T-helper 17 cell (primary cell): ENCODE measurements at regions not wholly inside any gene's neighbourhood (a gene's known extent, or its start where the extent isn't known, plus 50 kb on each side); places are given as distances from the start of the nearest gene placed in this dataset.
"Not testable (repeated sequence)": the region's sequence is repeated elsewhere in the genome, so short reads cannot be mapped to it uniquely, and the experiment has no call there.

ENCODE experiments used
- ATAC-seq: fragments of 150-1000 bp; cut with Tn5 transposase; 2 replicates; pipeline ENCODE4 v1.10.0; 2021; ENCODE audit warnings: mild to moderate bottlenecking, moderate library complexity
- DNase-seq, 3 donors: peaks; one replicate each; pipeline versions ENCODE4 v3.0.0 to v3.0.0-alpha.2; 2020 to 2021
- H3K9me3 ChIP-seq: one replicate; pipeline ENCODE4 v1.7.0; 2013; ENCODE audit warnings: low read length, mild to moderate bottlenecking; ENCODE audit not compliant: control insufficient read depth, poor library complexity, severe bottlenecking
- H3K27ac Mint-ChIP-seq: one replicate; pipeline ENCODE4 v1.8.0; 2022; ENCODE audit warnings: mild to moderate bottlenecking, moderate library complexity, mixed read lengths
- H3K27me3 Mint-ChIP-seq: one replicate; pipeline ENCODE4 v1.8.0; 2022; ENCODE audit warnings: mixed read lengths
- H3K36me3 Mint-ChIP-seq: one replicate; pipeline ENCODE4 v1.8.0; 2022; ENCODE audit warnings: low read depth, mixed read lengths
- H3K4me1 Mint-ChIP-seq: one replicate; pipeline ENCODE4 v1.8.0; 2022; ENCODE audit warnings: mild to moderate bottlenecking, mixed read lengths
- H3K4me3 Mint-ChIP-seq: one replicate; pipeline ENCODE4 v1.8.0; 2022; ENCODE audit warnings: mild to moderate bottlenecking, moderate library complexity, mixed read lengths

DNA sequence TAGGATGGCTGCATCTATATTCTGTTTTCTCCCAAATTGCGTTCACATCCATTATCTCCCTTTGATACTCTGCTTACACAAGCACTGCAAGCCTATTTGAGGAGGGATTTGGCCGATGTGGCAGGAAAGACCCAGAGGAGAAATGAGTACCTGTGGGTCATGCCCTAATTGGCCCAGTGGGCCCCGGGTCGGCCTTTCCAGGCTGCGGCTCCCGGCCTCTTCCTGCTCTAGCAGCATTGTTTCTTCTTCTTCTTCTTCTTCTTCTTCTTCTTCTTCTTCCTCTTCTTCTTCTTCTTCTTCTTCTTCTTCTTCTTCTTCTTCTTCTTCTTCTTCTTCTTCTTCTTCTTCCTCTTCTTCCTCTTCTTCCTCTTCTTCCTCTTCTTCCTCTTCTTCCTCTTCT lies 275.1 kb downstream of the EN1 start:
- not testable (repeated sequence) for H3K27ac Mint-ChIP-seq, ATAC-seq, H3K4me3 Mint-ChIP-seq, H3K36me3 Mint-ChIP-seq, H3K9me3 ChIP-seq, H3K4me1 Mint-ChIP-seq, DNase-seq
- peaks cover 21% of the 10 kb centered on the region for H3K27me3 Mint-ChIP-seq

DNA sequence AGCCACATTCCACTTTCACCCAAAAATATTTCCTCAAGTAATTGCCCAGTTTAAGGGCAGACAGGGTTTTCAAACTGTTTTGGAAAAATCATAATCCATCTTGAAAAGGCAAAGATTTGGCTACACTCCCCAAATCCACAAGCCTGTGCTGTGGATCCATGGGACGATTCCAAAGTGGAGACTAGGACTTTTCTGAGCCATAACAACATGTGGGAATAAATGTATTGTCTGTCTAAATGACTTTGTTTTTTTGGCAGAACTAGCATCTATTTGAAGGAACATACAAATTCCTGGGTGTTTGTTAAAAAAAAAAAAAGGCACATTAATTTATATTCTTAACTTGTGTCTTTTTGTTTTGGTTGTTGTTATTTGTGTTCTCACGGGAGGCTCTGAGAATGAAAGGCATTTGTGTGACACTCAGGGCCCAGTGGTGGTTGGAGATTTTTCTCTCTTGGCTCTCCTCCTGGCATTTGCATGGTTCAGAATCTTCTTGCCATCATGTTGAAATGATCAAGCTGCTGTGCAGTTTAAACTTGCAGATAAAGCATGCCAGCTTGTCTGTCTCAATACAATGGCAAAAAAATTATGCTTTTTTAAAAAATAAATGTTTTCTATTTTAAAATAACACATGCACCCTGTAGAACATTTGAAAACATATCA lies 277.4 kb downstream of the EN1 start:
- ATAC-seq (no peak), DNase-seq (no peak)
- peaks cover 33% of the 10 kb centered on the region for H3K27me3 Mint-ChIP-seq
- no peak overlapping the region for H3K27ac Mint-ChIP-seq
- H3K4me3 Mint-ChIP-seq = no peak overlapping the region
- no peaks in the 10 kb centered on the region for H3K36me3 Mint-ChIP-seq
- no peaks in the 10 kb centered on the region for H3K9me3 ChIP-seq
- peaks cover 1% of the 10 kb centered on the region for H3K4me1 Mint-ChIP-seq

DNA sequence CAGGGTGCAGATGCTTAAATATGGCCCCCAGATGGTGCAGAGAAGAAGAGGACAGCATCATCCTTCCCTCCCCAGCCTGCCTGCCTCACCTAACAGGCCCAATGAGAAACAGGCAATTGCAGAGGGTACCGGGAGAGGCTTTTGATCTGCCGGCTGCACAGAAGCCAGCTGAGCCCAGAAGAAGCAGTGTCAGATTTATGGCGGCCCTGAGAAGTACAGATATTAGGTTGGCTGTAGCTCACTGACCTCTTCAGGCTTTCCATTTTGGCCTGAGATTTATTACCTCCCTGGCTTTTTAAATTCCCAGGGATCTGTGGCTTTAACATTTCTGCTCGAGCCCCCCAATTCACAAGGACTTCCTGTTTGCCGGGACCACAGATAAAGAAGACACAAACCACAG lies 278.7 kb downstream of the EN1 start:
- Mint-ChIP-seq H3K27ac (no peak overlapping the region), H3K4me3 (no peak overlapping the region), H3K27me3 (peaks cover 26% of the 10 kb centered on the region), H3K36me3 (no peaks in the 10 kb centered on the region), H3K4me1 (peaks cover 2% of the 10 kb centered on the region)
- no peaks in the 10 kb centered on the region for H3K9me3 ChIP-seq
- ATAC-seq (no peak), DNase-seq (no peak)

DNA sequence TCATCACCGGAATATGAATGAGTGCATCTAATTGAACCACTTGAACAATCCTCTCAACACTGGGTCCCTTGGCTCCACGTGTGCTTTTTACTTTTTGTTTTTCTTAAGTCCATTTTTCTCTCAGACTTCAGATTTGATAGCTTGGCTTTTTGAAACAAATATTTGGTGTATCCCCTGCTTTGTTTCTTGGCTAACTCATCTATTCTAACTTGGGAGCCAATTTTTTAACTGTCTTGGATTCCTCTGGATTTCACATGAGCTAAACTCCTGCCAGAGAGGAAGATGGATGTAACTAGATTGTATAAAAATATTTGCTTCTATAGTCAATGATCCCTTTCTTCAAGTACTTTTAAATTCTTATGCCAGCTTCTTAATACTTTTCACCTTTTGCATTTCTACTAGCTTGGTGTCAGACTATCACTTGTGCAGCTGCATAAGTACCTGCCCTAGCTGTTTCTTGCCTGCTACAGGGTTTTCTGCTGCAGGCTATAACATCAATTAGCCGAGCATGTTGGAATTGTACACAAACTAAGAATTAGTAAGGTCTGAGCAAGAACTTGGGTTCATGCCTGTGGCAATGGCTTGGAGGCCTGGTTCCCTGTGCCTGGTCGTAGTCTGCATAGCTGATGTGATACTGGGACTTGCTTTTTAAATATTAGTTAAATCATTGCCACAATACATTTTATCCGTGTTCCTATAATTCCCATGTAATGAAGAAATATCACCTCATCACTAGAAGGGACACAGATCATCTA lies 281.5 kb downstream of the EN1 start:
- H3K27me3 Mint-ChIP-seq = peaks cover 22% of the 10 kb centered on the region
- H3K9me3 ChIP-seq = no peaks in the 10 kb centered on the region
- no peak overlapping the region for H3K27ac Mint-ChIP-seq

DNA sequence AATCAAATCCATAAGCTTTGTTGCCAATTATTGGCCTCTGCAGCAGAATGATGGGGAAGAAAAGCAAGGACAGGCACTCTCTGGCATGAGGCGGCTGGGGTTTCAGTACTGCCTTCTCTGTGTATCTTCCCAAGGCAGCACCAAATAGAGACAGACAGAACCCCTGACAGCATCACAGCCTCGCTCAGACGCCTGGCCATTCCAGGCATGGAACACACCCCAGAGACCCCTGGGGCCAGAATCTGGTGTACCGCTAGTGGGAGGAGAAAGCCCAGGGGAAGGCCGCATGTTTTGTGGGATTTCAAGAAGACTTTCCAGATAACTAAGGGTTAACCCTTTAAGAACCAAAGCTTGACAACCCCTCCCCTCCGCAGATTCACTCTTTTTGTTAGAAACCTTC lies 282.1 kb downstream of the EN1 start:
- DNase-seq (no peak), ATAC-seq (no peak)
- peaks cover 2% of the 10 kb centered on the region for H3K4me1 Mint-ChIP-seq
- no peaks in the 10 kb centered on the region for H3K9me3 ChIP-seq
- H3K27me3 Mint-ChIP-seq = peaks cover 23% of the 10 kb centered on the region
- H3K4me3 Mint-ChIP-seq = no peak overlapping the region
- H3K36me3 Mint-ChIP-seq = no peaks in the 10 kb centered on the region
- no peak overlapping the region for H3K27ac Mint-ChIP-seq

More for the DNA sequence above, 281.5 kb downstream of the EN1 start:
- Mint-ChIP-seq H3K4me3 (no peak overlapping the region), H3K36me3 (no peaks in the 10 kb centered on the region), H3K4me1 (peaks cover 2% of the 10 kb centered on the region)
- ATAC-seq (no peak), DNase-seq (no peak)

DNA sequence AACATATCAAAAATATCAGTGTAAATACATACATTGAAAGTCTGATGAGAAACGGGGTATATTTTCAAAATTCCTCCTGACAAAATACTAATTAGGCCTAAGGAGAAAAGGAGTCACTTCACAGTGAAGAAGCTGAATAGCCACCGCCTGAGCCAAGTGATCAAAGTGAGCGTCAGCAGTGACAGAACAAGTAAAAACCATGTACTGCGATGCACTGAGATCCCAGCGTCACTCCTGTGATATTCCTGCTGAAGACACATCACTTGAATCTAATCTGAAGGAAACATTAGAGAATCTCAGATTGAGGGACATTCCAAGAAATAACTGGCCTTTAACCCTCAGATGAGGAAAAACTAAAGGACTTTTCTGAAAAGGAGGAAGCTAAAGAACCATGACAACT lies 285.3 kb downstream of the EN1 start:
- DNase-seq (no peak), ATAC-seq (no peak)
- H3K9me3 ChIP-seq = no peaks in the 10 kb centered on the region
- Mint-ChIP-seq H3K4me3 (no peak overlapping the region), H3K36me3 (no peaks in the 10 kb centered on the region), H3K4me1 (peaks cover 2% of the 10 kb centered on the region), H3K27ac (no peak overlapping the region), H3K27me3 (peaks cover 31% of the 10 kb centered on the region)

DNA sequence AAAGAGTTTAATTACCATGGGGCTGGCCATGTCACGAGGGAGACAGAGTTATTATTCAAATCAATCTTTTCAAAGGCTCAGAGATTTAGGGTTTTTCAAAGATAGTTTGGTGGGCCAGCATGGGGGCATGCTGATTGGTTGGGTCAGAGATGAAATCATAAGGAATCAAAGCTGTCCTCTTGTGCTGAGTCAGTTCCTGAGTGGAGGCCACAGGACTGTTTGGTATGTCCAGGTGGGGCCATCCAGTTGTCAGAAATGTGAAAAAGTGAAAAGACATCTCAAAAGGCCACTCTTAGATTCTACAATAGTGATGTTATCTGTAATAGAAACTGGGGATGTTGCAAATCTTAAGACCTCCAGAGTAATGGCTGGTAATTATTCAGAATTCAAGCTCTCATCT lies 288.6 kb downstream of the EN1 start:
- DNase-seq = no peak
- no peak overlapping the region for H3K4me3 Mint-ChIP-seq
- no peaks in the 10 kb centered on the region for H3K36me3 Mint-ChIP-seq
- ATAC-seq = no peak
- H3K4me1 Mint-ChIP-seq = no peaks in the 10 kb centered on the region
- H3K9me3 ChIP-seq = no peaks in the 10 kb centered on the region
- peaks cover 9% of the 10 kb centered on the region for H3K27me3 Mint-ChIP-seq
- no peak overlapping the region for H3K27ac Mint-ChIP-seq

DNA sequence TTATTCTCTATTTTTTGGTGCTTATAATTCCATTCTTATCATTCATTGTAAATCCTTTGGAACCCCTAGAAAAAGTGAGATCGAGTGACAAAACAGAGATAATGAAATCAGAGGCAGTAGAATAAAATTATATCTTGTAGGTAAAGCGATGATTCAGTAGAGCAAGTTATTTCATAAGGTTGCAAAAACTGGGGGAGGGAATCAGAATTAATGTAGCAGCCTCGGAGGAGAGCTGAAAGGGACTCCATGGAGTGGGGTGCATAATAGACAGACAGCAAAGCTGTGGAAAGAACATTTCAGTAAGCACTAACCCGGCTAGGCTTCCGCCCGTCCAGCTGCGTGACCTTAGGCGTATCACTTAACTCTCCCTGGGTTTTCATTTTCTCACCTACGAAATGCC lies 289.7 kb downstream of the EN1 start:
- no peak for DNase-seq
- Mint-ChIP-seq H3K27ac (no peak overlapping the region), H3K36me3 (no peaks in the 10 kb centered on the region), H3K4me1 (no peaks in the 10 kb centered on the region), H3K4me3 (no peak overlapping the region), H3K27me3 (peaks cover 9% of the 10 kb centered on the region)
- H3K9me3 ChIP-seq = no peaks in the 10 kb centered on the region
- ATAC-seq = no peak

DNA sequence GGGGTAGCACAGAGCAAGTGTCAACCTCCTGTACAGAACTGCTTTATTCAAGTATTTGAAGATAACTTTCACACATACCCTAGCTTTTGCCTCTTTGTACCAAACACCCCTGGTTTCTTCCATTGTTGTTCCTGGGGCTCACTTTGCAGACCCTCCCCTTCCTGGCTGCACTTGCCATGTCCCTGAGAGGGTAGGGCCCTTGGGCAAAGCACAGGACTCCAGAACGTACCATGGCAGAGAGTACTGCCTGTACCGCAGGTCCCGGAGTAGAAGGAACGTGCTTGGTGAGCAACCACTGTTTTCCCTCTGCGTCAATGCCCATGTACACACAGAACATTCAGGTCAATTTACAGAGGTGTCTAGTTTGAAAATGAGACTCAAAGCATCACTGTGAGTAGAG lies 290.4 kb downstream of the EN1 start:
- Mint-ChIP-seq H3K27me3 (peaks cover 9% of the 10 kb centered on the region), H3K4me3 (no peak overlapping the region)
- no peak for DNase-seq

DNA sequence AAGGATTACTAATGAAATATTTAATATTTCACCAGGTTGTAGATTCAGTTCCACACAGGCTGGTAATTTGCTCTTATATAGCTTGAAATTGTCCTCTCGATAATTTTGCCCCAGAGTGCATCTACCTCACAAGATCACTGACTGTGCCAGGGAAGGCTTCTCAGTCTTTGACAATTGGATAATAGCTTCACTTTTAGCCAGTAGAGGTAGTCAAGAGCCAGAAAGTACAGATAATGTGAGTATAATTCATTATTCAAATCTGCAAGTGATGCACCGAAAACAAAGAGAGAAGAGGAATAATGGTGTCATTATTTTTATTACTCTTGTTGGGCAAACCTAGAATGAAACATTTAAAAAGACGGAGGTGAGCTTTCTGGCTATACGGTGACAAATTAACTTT lies 292.8 kb downstream of the EN1 start:
- no peaks in the 10 kb centered on the region for H3K9me3 ChIP-seq
- Mint-ChIP-seq H3K4me3 (no peak overlapping the region), H3K36me3 (no peaks in the 10 kb centered on the region), H3K27ac (no peak overlapping the region), H3K27me3 (peaks cover 14% of the 10 kb centered on the region), H3K4me1 (no peaks in the 10 kb centered on the region)
- no peak for ATAC-seq
- no peak for DNase-seq

More for the DNA sequence above, 290.4 kb downstream of the EN1 start:
- H3K27ac Mint-ChIP-seq = no peak overlapping the region
- ATAC-seq = no peak
- H3K4me1 Mint-ChIP-seq = no peaks in the 10 kb centered on the region
- no peaks in the 10 kb centered on the region for H3K36me3 Mint-ChIP-seq
- no peaks in the 10 kb centered on the region for H3K9me3 ChIP-seq

DNA sequence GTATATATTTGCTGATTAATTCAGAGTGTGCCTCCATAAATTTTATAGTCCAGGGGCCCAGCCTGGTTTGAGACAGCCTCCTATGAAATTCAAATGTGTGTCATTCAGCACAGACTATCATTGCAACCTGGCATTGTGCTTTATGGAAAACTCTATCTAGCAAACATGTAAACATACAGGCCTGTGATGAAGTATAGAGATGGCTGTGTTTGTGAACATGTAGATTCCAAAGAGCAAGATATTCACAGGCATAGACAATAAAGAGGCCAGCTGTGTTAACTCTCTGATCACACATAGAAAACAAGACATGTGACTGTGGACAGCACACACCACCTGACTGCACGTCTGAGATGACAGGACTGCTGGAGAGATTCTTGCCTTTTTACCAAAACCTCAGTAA lies 297.9 kb downstream of the EN1 start:
- H3K4me3 Mint-ChIP-seq = no peak overlapping the region
- H3K27me3 Mint-ChIP-seq = peaks cover 32% of the 10 kb centered on the region
- H3K27ac Mint-ChIP-seq = no peak overlapping the region
- H3K9me3 ChIP-seq = no peaks in the 10 kb centered on the region
- no peaks in the 10 kb centered on the region for H3K36me3 Mint-ChIP-seq
- DNase-seq (no peak), ATAC-seq (no peak)
- H3K4me1 Mint-ChIP-seq = no peaks in the 10 kb centered on the region

DNA sequence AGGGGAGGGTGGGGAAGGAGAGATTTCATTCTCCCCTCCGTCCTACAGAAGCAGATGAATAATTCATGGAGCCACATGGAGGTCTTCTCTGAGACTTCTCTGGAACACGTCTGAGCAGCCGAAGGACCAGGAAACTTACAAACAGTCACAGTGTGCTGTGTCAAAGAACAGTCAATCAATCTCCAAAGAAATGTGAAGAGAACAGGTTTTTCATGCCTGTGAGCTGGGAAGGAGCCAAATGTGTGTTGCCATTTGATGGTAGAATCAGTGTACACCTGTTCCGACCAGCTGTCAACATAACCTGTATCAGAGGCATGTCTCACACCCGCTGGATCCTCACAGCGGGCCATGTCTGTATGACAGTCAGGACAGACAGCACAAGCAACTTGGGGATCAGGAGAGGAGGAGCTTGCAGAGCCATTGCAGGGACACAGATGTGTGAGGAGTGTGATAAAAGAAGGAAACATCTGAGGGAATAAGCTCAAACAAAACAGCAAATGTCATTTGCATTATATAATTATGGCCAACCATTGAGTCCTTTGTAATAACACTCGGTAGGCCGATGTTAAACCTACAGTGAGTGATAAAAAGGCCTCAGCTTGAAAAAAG lies 298.5 kb downstream of the EN1 start:
- H3K27ac Mint-ChIP-seq = no peak overlapping the region
- ATAC-seq = no peak
- H3K4me1 Mint-ChIP-seq = no peaks in the 10 kb centered on the region

DNA sequence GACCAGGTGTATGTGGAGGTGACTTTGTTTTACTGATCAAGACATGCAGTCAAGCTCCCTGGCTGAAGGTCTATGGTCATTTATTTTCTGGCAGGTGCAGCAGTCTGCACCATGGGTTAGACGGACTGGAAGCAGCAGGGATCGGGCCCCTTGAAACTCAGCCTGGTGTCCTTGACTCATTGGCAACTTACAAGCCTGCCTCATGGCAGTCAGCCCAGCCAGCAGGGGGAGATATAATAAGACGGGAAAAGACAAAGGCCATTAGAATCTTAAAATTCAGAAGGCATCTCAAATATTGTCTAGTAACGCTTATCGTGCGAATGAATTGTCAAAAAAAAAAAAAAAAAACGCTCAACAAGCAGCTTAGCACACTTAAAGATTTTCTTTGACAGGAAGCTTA lies 308.2 kb downstream of the EN1 start:
- ATAC-seq (no peak), DNase-seq (no peak)
- no peaks in the 10 kb centered on the region for H3K4me1 Mint-ChIP-seq

More for the DNA sequence above, 298.5 kb downstream of the EN1 start:
- Mint-ChIP-seq H3K27me3 (peaks cover 32% of the 10 kb centered on the region), H3K36me3 (no peaks in the 10 kb centered on the region), H3K4me3 (no peak overlapping the region)
- no peaks in the 10 kb centered on the region for H3K9me3 ChIP-seq
- DNase-seq = no peak

DNA sequence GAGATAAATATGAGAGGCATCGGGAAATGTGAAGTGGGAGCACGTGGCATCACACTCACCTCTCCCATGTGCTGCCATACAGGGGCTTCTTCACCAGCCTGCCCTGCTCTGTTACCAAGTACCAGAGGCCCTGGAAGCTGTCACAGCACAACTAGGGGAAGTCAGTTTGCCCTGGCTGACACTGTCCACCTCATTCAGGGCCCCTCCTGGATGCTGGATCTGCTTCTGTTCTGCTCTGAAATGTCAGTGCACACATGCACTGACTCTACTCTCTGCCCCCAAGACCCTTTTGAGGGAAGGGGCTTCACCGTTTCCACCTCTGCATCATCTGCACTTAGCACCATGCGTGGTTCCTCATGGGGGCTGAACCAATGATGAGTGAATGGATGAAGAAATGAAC lies 311.1 kb downstream of the EN1 start:
- Mint-ChIP-seq H3K27ac (no peak overlapping the region), H3K27me3 (peaks cover 14% of the 10 kb centered on the region), H3K4me3 (no peak overlapping the region), H3K36me3 (no peaks in the 10 kb centered on the region), H3K4me1 (no peaks in the 10 kb centered on the region)
- ATAC-seq = no peak
- H3K9me3 ChIP-seq = no peaks in the 10 kb centered on the region
- no peak for DNase-seq

More for the DNA sequence above, 308.2 kb downstream of the EN1 start:
- Mint-ChIP-seq H3K4me3 (no peak overlapping the region), H3K27ac (no peak overlapping the region), H3K27me3 (peaks cover 14% of the 10 kb centered on the region), H3K36me3 (no peaks in the 10 kb centered on the region)
- no peaks in the 10 kb centered on the region for H3K9me3 ChIP-seq
